HG03575 (cell line): ENCODE measurements at regions not wholly inside any gene's neighbourhood (a gene's known extent, or its start where the extent isn't known, plus 50 kb on each side); places are given as distances from the start of the nearest gene placed in this dataset.

Source experiments
- ATAC-seq: cut with Tn5 transposase; IDR thresholded peaks from one replicate; pipeline ENCODE4 v1.9.1; 2021; ENCODE audit not compliant: unreplicated experiment, insufficient number of reproducible peaks, low FRiP score; ENCODE audit errors: extremely low read depth

DNA sequence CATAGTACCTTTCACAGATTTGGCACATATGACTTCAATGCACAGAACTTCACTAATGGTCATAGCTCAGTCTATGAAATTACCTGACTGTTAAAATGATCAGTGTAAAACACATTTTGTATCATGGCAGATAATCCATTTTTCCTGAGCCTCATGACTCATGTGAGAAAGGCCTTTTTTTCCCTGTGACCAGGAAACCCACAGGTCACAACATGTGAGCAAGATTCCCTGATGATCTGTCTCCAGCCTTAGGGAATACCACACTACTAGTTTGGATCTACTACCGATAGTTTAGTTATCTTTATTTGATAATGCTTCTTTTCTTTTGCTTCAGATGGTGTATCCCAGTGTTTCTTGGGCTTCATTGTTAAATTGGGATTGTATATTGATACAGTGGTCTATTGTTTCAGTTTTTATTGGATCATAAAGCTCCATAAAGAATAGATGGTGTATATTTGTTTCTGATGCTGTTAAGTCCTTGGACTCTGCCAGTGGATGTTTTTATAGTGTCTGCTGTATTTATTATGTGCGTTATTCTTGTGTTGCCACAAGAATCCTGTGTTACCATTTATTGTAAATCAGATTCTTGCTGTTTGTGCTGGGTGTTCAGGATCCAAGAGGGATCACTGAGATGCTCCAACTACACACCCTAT lies 248.7 kb upstream of the PELI2 start:
- no peak for ATAC-seq

DNA sequence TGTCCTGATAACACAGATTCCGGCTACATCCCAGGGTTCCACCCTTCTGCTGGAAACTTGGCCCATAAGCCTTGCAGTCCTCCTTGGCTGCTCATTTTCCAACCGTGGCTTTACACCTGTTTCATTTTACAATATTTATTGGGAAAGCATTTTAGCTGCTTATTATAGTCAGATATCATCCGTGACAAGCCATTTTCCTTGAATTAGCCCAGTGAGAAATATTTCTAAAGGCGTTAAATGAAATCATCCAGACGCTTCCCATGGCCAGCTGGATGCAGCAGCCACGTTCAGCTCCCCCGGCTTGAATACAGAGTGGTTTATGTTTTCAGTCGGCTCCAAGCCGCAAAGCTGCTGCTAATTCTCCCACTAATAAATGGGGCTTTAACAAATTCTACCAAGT lies 245.0 kb upstream of the PELI2 start:
- ATAC-seq = no peak

DNA sequence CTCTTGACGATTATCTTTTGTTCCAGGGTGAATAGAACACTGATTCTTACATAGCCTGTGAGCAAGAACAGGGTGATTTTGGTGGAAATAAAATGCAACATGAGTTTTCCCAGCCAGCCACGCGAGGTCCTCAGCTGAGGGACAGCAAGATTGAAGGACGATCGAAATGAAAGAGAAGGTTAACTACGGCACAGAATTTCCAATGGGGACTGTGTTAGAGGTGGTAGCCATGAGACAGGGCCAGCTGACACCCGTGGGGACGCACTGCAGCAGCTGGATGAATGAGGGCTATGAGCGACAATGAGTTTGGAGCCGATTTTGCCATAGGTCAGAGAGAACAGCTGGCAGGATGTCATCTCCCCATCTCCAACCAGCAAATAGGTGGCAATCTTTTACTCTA lies 243.4 kb upstream of the PELI2 start:
- ATAC-seq = no peak

DNA sequence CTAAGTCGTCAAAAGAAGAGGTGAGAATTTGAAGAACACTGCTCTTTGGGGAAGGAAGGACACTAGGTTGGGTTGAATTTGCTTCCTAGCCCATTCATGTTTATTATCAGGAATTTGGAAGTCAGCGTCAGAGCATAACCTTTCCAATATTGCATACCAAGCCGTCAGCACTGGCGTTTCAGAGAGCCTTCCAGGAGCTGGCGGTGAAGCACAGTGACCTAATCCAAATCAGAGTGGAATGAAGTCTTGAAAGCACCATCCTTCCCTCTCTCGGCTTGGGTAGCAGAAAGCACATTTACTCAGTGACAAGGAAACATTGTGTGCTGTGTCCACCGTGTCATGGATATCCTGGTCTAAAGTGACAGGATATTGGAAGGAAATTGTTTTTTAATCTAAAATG lies 240.3 kb upstream of the PELI2 start:
- no peak for ATAC-seq

DNA sequence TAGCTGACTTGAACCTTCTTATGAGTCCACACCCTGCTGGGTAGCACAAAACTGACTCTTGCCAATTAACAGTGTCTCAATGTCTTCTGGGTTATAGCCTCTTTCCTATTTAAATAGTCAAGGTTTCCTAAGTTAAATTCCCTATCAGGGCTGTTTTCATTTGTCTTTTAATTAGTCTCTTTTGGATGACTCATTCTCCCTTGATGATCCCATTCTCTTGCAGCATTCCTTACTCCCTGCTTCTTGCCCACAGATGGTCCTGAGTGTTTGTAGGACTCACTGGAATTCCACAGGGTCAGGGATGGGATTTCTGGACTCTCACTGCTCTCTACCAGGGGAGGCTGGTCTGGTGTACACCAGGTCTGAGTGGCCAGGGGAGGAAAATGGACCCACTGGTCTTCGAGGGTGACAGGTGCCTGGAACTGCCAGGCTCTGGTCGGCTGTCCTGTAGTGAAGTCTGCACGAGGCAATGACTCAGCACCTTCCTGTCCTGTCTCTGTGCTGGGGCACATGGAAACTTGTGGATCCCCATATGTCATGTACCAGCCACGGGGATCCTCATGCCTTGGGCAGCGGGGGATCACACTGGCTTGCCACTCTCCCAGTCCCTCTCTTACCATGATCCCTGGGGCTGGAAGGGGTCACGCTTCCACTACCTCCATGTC lies 236.5 kb upstream of the PELI2 start:
- no peak for ATAC-seq

DNA sequence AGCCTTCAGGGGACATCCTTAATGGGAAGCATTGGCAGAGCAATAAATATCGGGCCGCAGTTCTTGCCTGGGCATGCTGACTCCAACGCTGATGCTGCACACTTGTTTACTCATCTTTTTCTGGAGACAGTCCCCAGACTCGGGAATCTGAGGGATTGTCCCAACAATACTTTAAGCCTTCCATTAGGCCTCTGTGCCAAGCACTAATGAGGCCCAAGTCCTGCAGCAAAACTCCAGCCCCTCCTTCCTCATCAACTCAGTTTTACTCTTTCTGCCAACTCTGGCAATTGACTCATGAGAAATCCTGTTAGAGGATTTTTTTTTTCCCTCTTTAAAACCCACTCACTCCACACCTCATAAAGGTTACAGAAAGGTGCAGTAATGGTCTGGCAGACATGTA lies 233.4 kb upstream of the PELI2 start:
- no peak for ATAC-seq

DNA sequence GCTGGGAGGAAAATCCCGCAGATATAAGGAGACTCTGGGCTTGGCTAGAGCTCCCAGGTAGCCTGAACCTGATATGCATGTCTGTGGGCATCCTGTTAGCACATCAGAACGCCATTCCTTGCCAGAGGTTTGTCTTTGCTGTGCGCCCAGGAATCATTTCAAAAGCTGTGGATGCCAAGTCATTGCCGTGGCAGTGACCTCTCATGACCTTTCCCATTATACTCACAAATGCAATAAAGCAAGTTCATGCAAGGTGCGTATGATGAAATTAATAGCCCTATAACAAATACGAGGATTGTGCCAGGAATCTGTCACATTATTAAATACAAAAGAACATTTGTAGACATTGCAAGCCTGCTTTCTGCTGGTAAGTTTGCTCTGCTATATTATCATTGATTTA lies 229.1 kb upstream of the PELI2 start:
- no peak for ATAC-seq

DNA sequence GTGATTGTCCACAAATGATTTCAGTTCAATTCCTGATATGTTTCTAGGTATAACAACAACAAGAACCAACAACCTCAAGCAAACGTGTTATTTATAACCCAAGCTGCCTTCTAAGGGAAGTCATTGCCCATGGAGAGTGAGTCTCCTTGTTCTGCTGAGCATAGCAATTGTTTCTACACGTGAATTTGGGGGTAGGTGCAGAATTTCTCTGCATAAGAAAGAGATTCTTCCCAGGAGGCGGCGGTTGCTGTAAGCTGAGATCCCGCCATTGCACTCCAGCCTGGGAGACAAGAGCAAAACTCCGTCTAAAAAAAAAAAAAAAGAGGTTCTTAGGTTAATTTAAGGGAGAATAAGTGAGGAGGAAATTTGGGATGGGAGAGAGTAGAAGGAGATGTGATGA lies 226.5 kb upstream of the PELI2 start:
- no peak for ATAC-seq

DNA sequence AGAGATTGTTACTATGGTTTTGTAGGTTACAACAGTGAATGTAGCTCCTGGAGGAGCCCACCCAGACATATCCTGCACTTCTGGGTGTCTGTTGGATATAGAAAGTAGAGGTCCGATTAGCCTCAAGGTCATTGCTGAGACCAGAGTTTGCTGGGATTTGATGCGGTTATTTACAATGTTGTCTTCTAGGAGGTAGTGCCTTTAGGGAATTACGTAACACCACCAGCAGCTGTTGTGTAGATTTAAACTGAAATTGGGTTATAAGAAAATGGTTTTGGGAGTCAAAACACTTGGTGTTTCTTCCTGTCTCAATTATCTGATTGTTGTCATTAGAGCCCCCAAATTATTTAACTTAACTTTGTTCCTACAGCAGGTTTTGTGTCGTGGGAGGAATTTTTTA lies 225.3 kb upstream of the PELI2 start:
- ATAC-seq = no peak

DNA sequence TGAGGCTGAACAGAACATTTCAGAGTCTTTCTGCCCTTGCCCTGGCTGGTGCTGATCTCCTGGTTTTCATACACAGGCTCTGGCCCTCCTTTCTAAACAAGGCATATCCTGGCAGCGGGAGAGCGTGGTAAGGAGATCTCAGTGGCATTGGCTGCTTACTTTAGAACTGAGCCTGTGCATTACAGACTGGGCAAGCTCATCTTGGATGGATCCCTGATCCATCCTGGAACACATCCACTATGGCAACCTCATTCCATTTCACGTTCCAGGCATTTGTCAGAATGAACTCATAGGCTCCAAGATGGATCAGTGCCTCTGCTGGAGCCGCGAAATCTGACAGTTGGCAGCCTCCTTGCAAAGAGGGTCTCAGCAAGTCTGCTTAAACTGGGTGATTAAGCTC lies 224.5 kb upstream of the PELI2 start:
- no peak for ATAC-seq

DNA sequence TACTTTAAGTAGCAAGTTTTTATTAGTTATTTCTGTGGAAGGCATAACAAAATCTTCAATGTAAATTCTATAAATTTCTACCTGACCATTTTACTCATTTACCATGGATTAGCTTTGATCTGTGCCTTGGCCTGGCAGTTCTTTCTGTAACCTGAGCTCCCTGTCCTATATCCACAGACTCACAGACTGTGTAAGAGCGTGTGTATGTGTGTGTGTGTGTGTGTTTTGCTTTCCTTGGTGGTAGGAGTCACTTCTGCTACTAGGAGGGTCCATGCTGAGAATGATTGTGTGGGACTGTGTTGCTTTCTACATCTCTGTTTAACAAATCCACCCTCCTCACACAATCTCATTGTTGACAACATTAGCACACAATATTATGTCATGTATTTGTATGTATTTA lies 221.2 kb upstream of the PELI2 start:
- no peak for ATAC-seq

DNA sequence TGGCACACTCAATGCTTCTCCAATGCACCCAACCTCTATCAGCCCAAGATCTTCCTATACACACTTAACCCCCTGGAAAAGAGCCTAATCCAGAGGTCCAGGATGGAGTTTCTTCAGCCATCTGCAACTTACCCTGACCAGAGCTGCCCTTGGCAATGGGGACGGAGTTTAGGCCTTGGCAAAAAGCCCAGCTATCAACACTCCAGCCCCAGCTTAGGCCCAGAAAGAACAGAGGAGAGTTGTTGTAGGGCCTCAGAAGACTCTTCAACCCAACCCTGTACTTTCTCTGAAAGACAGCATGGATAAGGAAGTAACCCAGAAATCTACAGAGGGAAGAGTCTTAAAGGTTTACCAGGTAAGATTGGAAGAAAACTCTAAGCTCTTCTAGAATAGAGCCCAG lies 219.3 kb upstream of the PELI2 start:
- ATAC-seq = no peak

DNA sequence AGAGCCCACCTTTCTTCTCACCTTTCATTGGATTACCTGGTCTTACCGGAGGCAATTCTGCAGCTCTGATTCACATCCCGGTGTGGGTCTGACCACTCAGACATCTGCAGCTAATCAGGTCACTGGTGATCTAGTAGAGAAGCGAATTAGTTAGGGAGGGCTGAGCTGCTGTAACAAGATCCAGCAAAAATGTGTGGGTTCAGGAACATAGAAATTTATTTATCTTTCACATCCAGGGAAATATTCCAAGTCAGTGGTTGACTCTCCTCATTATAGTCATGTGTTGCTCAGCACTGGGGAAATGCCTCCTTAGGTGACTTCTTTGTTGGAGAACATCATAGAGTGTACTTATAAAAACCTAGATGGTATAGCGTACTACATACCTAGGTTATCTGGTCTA lies 218.7 kb upstream of the PELI2 start:
- no peak for ATAC-seq

DNA sequence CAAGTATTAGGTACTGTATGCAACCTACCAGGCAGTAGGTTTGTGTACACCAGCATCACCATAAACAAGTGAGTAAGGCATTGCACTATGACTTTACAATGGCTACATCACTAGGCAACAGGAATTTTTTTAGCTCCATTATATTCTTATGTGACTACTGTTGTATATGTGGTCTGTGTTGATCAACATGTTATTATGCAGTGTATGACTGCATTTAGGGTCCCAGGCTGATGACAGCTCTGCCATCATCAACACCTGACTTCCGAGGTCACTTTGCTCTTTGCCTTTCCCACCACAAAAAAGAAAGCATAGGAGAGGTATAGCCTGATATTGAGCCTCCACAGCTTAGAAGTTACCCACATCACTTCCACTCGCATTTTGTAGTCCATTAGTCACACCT lies 217.5 kb upstream of the PELI2 start:
- ATAC-seq = no peak

DNA sequence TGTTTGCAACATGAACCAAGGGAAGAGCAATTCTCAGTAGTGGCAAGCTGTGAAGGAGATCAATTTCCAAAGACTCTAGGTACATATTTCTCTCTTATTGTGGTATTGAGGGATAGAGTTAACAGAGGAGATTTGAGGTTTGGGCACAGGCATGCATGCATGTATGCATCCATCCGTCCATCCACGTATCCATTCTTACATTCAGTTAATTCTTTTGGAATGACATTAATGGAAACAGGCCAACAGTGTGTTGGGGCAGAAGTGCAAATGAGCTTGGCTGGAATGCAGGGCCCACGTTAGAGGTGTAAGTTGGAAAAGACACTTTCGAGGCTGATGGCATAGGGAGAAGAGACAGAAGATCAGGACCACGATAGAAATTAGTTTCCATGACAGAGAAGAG lies 216.9 kb upstream of the PELI2 start:
- ATAC-seq = no peak

DNA sequence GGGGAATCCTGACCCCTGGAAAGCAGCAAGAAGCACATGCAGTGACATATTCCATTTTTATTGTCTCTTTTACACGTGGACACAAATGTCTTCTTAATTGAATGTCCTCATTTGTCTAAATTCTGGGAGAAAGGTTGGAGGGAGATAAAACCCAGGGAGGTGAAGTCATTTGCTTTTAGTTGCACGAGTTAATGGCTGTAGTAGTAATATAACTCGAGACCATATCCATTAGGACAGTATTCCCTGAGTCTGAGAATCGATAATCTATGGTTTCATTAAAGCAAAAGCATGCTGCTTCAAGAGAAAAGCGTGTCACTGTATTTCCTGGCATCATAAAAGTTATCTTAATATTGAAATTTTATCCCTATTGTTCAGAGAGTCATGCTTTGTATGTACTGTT lies 216.0 kb upstream of the PELI2 start:
- ATAC-seq = no peak

DNA sequence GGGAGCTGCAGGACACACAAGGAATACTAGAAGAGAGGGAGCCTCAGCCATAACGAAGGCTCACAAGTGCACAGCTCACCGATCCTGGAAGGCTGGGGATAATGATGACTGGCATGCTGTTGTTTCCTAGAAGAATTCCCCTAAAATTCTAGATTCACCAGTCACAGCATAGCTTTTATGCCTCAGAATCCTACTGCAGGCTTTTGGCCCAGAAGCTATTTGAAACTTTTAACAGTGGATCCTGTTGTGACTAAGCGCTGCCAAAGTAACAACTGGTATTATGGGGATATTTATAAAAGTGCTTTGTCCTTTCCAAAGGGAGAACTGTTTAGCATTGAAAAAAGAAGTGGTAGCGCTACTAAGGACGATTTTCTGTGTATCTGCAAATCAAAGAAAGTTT lies 214.1 kb upstream of the PELI2 start:
- ATAC-seq = no peak

DNA sequence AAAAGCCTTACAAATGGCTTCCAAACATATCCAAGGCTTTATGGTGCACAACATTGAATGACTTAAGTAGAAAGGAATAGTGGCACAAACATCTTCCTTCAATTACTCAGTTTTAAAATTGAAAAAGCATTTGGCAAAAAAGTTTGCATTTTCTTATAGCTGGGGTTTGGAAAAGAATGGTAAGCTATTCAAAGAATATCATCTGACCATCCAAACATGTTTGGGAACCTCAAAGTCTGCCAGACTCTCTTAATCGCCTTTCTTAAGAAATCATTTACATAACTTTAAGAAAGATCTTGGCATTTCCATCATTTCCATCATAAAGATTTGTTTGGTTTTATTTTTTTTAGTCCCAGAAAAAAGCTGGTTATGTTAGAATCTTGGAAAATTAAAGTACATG lies 210.1 kb upstream of the PELI2 start:
- no peak for ATAC-seq

DNA sequence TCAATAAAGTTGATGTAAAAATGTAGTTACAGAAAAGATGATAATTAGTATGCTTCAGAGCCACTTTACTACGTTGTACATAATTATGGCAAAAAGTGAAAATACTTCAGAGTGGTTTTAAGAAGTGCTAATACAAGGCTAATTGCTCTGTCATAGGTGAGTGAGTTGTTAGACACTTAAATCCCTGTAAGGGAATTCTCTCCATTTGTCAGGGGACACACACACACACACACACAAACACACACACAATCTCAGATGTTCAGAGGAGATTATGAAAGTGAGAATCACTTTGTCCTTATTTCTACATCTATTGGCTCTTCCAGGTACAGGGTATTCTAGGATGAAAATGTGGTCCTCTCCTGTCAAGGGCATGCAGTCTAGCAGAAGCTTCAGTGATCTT lies 208.3 kb upstream of the PELI2 start:
- ATAC-seq = no peak

DNA sequence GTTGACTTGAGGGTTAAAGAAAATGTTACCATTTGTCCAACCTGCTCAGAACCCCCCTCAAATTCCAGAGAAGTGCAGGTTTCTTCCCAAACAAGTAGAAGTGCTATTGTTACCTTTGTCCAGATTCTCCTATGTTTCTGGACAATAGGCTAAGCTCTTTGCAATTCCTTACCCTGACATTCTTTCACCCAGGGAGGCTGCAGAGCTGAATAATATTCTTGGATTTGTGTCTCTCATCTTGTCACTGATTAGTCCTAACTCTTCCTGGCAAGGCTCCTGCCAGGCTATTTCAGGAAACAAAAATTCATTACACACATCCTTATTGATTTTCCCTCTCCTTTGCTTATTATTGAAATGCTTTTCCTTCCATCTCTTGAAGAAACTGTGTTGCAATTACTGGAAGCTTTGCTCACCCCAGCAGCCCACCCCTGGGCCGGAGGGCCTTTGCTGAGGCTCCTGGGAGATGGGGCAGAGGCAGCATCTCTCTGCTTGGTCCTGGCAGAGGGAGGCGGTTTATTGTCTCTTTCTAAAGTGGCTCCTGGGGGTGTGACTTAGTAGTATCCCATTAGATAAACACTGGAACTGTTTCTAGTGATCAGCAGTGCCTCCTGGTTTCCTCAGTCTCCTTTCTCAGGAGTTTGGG lies 207.5 kb upstream of the PELI2 start:
- ATAC-seq = no peak

DNA sequence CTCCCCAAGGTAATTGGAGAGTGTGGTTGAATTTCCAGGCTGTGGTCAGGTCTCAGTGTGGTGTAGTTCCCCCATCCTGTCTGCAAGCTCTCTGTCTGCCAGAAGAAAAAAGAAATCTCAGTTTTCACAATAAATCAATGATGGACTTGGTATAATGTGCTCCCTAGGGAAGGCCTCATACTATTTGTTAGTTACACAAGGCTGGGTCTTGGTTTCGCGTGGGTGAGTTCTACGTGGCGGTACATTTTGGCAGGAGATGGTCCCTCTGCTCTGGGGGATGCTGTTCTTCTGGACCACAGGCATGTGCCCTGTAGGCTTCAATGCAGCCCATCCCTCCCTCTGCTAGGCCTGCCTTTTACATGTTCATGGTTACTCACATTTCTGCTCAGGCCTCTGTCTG lies 206.4 kb upstream of the PELI2 start:
- ATAC-seq = no peak
